ENCODE measurements at regions not wholly inside any gene's neighbourhood (a gene's known extent, or its start where the extent isn't known, plus 50 kb on each side); places are given as distances from the start of the nearest gene placed in this dataset.

GRCh38 chr5:167602067-167602466, 689.4 kb upstream of the WWC1 start:
- TF ChIP-seq CTCF (IDR thresholded peaks at IDR 0.05; ENCODE audit: poor library complexity, severe bottlenecking), result no peak
- TF ChIP-seq SMC3 (conservative IDR thresholded peaks at IDR 0.05; ENCODE audit: poor library complexity), result no peak
- no peak for TF ChIP-seq EP300 (conservative IDR thresholded peaks at IDR 0.05; ENCODE audit: poor library complexity, severe bottlenecking)
- no peak for TF ChIP-seq EZH2 (IDR thresholded peaks at IDR 0.05; ENCODE audit: borderline replicate concordance, insufficient read depth, low read length, poor library complexity, severe bottlenecking)
- no peak for TF ChIP-seq POLR2AphosphoS5 (IDR thresholded peaks at IDR 0.05)
- TF ChIP-seq RAD21 (conservative IDR thresholded peaks at IDR 0.05), result no peak
- TF ChIP-seq MXI1 (conservative IDR thresholded peaks at IDR 0.05; ENCODE audit: poor library complexity, severe bottlenecking), result no peak
